Mammary epithelial cell (primary cell): ENCODE measurements at regions not wholly inside any gene's neighbourhood (a gene's known extent, or its start where the extent isn't known, plus 50 kb on each side); places are given as distances from the start of the nearest gene placed in this dataset.

ENCODE experiments used
- EZH2 ChIP-seq: IDR thresholded peaks from 2 replicates; pipeline ENCODE4 v1.6.1; 2012; ENCODE audit warnings: low read length, inconsistent platforms, borderline replicate concordance
- TF ChIP-seq, protein P1 (sequence below), 2 donors: IDR thresholded peaks in 1 of 2; conservative IDR thresholded peaks in 1 of 2; 2 replicates each; pipeline ENCODE4 v1.5.1; 2011 to 2012; ENCODE audit warnings: inconsistent platforms in 2 of 2, low read length in 2 of 2, mild to moderate bottlenecking in 2 of 2, control low read depth in 1 of 2, low read depth in 1 of 2; ENCODE audit not compliant: insufficient read depth in 1 of 2; ENCODE audit errors: extremely low read depth in 1 of 2

DNA sequence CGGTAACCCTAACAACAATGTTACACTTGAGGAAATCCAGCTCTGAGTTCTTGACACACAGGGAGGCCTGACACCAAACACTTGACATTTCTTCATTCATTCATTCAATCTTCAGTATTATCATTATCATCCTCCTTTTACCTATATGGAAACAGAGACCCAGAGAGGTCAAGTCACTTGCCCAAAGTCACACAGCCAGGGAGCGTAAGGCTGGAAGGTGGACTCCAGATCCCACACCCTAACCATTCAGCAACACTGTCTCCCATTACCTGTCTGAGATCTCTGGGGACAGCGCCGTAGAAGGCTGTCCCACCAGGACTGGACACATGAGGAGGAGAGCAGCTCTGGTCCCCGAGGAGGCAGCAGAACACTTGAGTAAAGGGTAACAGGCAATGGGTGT is 101.4 kb downstream of the SYF2 start:
- TF ChIP-seq, protein P1, sequence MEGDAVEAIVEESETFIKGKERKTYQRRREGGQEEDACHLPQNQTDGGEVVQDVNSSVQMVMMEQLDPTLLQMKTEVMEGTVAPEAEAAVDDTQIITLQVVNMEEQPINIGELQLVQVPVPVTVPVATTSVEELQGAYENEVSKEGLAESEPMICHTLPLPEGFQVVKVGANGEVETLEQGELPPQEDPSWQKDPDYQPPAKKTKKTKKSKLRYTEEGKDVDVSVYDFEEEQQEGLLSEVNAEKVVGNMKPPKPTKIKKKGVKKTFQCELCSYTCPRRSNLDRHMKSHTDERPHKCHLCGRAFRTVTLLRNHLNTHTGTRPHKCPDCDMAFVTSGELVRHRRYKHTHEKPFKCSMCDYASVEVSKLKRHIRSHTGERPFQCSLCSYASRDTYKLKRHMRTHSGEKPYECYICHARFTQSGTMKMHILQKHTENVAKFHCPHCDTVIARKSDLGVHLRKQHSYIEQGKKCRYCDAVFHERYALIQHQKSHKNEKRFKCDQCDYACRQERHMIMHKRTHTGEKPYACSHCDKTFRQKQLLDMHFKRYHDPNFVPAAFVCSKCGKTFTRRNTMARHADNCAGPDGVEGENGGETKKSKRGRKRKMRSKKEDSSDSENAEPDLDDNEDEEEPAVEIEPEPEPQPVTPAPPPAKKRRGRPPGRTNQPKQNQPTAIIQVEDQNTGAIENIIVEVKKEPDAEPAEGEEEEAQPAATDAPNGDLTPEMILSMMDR (conservative IDR thresholded peaks at IDR 0.05 in 1 of 2, IDR thresholded peaks at IDR 0.05 in 1 of 2; ENCODE audit: extremely low read depth in 1 of 2, insufficient read depth in 1 of 2, low read depth in 1 of 2, low read length in 2 of 2): no peak
- no peak for TF ChIP-seq EZH2
